HG03442 (cell line): ENCODE measurements at regions not wholly inside any gene's neighbourhood (a gene's known extent, or its start where the extent isn't known, plus 50 kb on each side); places are given as distances from the start of the nearest gene placed in this dataset.

ENCODE experiments used
- ATAC-seq: cut with Tn5 transposase; IDR thresholded peaks from one replicate; pipeline ENCODE4 v1.9.1; 2021; ENCODE audit warnings: mild to moderate bottlenecking, moderate library complexity; ENCODE audit not compliant: unreplicated experiment

GRCh38 chr4:151911970-151912369 is 151.2 kb upstream of the GATB start:
- ATAC-seq, result no peak

GRCh38 chr4:151908734-151909497 is 148.1 kb upstream of the GATB start:
- peak; percentile 30 for ATAC-seq

- no peak for ATAC-seq
Measured at GRCh38 chr4:151908201-151908600, 147.4 kb upstream of the GATB start.

GRCh38 chr4:151906438-151906837 is 145.6 kb upstream of the GATB start:
- ATAC-seq, result no peak

- peak; percentile 88 for ATAC-seq
Measured at GRCh38 chr4:151905197-151905596, 144.4 kb upstream of the GATB start.

- no peak for ATAC-seq
Measured at GRCh38 chr4:151901631-151902030, 140.8 kb upstream of the GATB start.

GRCh38 chr4:151896880-151897279 is 136.1 kb upstream of the GATB start:
- no peak for ATAC-seq

GRCh38 chr4:151895671-151896070 is 134.9 kb upstream of the GATB start:
- ATAC-seq, result no peak

- no peak for ATAC-seq
Measured at GRCh38 chr4:151894246-151894645, 133.4 kb upstream of the GATB start.

- peak; percentile 44 for ATAC-seq
Measured at GRCh38 chr4:151888367-151888866, 127.6 kb upstream of the GATB start.

- peak; percentile 26 for ATAC-seq
Measured at GRCh38 chr4:151887816-151888180, 127.0 kb upstream of the GATB start.

- peak; percentile 69 for ATAC-seq
Measured at GRCh38 chr4:151887031-151887815, 126.4 kb upstream of the GATB start.

GRCh38 chr4:151885123-151885522 is 124.3 kb upstream of the GATB start:
- no peak for ATAC-seq

GRCh38 chr4:151883747-151884146 is 122.9 kb upstream of the GATB start:
- ATAC-seq, result no peak

GRCh38 chr4:151882072-151882803 is 121.4 kb upstream of the GATB start:
- ATAC-seq, result peak; percentile 73

GRCh38 chr4:151879705-151880445 is 119.1 kb upstream of the GATB start:
- ATAC-seq, result no peak

GRCh38 chr4:151876381-151876988 is 115.7 kb upstream of the GATB start:
- ATAC-seq, result no peak

GRCh38 chr4:151874328-151874727 is 113.5 kb upstream of the GATB start:
- ATAC-seq, result no peak

GRCh38 chr4:151866592-151866918 is 105.7 kb upstream of the GATB start:
- ATAC-seq, result no peak
